Heart right ventricle (tissue), 16 donors: ENCODE measurements at regions not wholly inside any gene's neighbourhood (a gene's known extent, or its start where the extent isn't known, plus 50 kb on each side); places are given as distances from the start of the nearest gene placed in this dataset.

Experiments used
- ATAC-seq, 8 donors: fragments of 200-7000 bp; cut with Tn5 transposase; one replicate each; pipeline ENCODE4 v1.9.1; 2020; ENCODE audit warnings: mild to moderate bottlenecking in 8 of 8, moderate library complexity in 8 of 8, moderate number of reproducible peaks in 1 of 8
- DNase-seq, 2 donors: peaks; one replicate each; pipeline ENCODE4 v3.0.0-alpha.2; 2020
- H3K27ac ChIP-seq, 10 donors: fragments of 200-600 bp; sonication (generic) in 2 of 10; one replicate each; pipeline versions ENCODE4 v1.5.0 to v1.8.0; 2020 to 2022; ENCODE audit warnings: mild to moderate bottlenecking in 3 of 10
- H3K27me3 ChIP-seq, 7 donors: fragments of 200-600 bp; one replicate each; pipeline ENCODE4 v1.8.0; 2021 to 2022; ENCODE audit warnings: mild to moderate bottlenecking in 2 of 7
- H3K36me3 ChIP-seq, 9 donors: fragments of 200-600 bp; sonication (generic) in 1 of 9; one replicate each; pipeline versions ENCODE4 v1.5.0 to v1.8.0; 2020 to 2022; ENCODE audit warnings: mild to moderate bottlenecking in 2 of 9
- H3K4me1 ChIP-seq, 9 donors: fragments of 200-600 bp; sonication (generic) in 1 of 9; one replicate each; pipeline versions ENCODE4 v1.5.0 to v1.8.0; 2020 to 2022; ENCODE audit warnings: mild to moderate bottlenecking in 4 of 9
- H3K4me3 ChIP-seq, 10 donors: fragments of 200-600 bp; sonication (generic) in 2 of 10; one replicate each; pipeline versions ENCODE4 v1.5.0 to v1.8.0; 2020 to 2022; ENCODE audit warnings: mild to moderate bottlenecking in 7 of 10, moderate library complexity in 2 of 10
- H3K9me3 ChIP-seq, 11 donors: fragments of 200-600 bp in 10 of 11; sonication (generic) in 2 of 11; one replicate each; pipeline versions ENCODE4 v1.5.0 to v1.8.0; 2013 to 2022; ENCODE audit warnings: mild to moderate bottlenecking in 2 of 11, control low read depth in 1 of 11, moderate library complexity in 1 of 11
- WGBS, 2 donors: extraction: QIAGEN DNeasy Blood & Tissue Kit; methylation state at CpG; one replicate each; pipeline ENCODE4 v1.1.7; 2013; ENCODE audit warnings: inconsistent platforms in 1 of 2; 5-methylcytosine and 5-hydroxymethylcytosine counted together
- intact Hi-C, 10 donors: fragments of 100-400 bp; cut with DNase I; formaldehyde crosslinking; loops; one replicate each; pipeline versions ENCODE4 v1.11.1 to v1.14.2; 2022
- TF ChIP-seq, protein P1 (sequence below), 9 donors: fragments of 200-600 bp; sonication (generic) in 2 of 9; IDR thresholded peaks; one replicate each; pipeline versions ENCODE4 v1.5.0 to v1.8.0; 2021 to 2022; ENCODE audit warnings: antibody characterized with exemption in 9 of 9, mild to moderate bottlenecking in 5 of 9, moderate library complexity in 1 of 9
- donor health status: Arrhythmogenic right ventricular cardiomyopathy.
- donor health status: ischemic (EF 13 %, LVEDD 7.1; RV severe dilation, severe dysfunction).
- donor health status: healthy with polysubstance abuse.
- donor health status: DM: no; HTN: yes; CAD: no.
- donor health status: DM: no; HTN: no; CAD: no.
- donor health status: ischemic (EF 25% LVEDD 6.9; RV normal size, moderate dysfunction).
- donor health status: ischemic (EF 25% LVEDD 5.7; RV mildly dilated, moderate dysfunction).
- donor health status: healthy.
- donor health status: DM: yes; HTN: yes; CAD: no.
- donor health status: Ischemic cardiomyopathy.
- donor health status: ischemic (EF 35%, LVEDD 5.7; RV mildly dilated, moderate dysfunction).
- donor health status: nonischemic (EF 11% LVEDD 7.7; RV severe dilation, severe dysfunction).
- donor health status: DM: yes; HTN: yes; CAD: no.
- donor health status: PGD.
- donor health status: ischemic (EF 29% LVEDD 5.4; RV normal size, mild dysfunction).
- donor health status: nonischemic (EF 23%, LVEDD 6.1; RV moderate dilation, normal function).

DNA sequence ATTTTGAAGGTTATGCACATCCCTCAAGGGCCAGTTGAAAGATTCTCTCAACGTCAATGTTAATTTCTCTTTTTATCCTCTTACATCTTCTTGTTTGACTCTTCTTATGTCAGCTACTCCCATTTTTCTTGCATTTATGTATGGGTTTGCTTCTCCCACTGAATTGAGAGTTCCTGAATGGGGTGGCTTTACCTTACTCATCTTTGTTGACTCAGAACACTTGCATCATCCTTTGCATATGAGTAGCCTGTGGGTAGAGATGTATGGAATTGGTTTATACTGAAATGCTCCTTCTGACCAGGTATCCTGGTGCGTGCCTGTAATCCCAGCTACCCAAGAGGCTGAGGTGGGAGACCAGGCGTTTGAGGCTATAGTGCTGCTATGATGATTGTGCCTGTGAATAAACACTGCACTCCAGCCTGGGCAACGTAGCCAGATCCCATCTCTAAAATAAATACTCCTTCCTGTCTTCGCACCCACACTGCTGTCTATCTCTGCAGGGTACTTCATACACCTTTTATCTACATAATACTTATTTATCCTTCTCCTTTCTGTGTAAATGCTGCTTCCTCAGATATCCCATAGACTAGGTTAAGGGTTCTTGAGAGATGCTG is 123.6 kb upstream of the DPH6 start:
- Histone ChIP-seq H3K4me3 (no peak overlapping the region), H3K4me1 (peaks cover 4 to 82% (median 68%) of the 10 kb centered on the region in 9 donors), H3K27ac (peak overlapping the region in 5 of 10 donors; percentile 33 to 88 (median 78)), H3K9me3 (no peaks in the 10 kb centered on the region), H3K27me3 (no peaks in the 10 kb centered on the region), H3K36me3 (no peaks in the 10 kb centered on the region)
- intact Hi-C loops = loop anchor here in 5 of 10 donors (5.0 to 10.0 kb wide), 7 partner anchors 38 to 318 kb away; partner anchors contain the start of gene DPH6 (in 2 of the 5)
- ATAC-seq = no peak
- 94 to 96% methylated on average over 5 of the region's 5 CpGs for WGBS, 2 donors
- TF ChIP-seq, protein P1, sequence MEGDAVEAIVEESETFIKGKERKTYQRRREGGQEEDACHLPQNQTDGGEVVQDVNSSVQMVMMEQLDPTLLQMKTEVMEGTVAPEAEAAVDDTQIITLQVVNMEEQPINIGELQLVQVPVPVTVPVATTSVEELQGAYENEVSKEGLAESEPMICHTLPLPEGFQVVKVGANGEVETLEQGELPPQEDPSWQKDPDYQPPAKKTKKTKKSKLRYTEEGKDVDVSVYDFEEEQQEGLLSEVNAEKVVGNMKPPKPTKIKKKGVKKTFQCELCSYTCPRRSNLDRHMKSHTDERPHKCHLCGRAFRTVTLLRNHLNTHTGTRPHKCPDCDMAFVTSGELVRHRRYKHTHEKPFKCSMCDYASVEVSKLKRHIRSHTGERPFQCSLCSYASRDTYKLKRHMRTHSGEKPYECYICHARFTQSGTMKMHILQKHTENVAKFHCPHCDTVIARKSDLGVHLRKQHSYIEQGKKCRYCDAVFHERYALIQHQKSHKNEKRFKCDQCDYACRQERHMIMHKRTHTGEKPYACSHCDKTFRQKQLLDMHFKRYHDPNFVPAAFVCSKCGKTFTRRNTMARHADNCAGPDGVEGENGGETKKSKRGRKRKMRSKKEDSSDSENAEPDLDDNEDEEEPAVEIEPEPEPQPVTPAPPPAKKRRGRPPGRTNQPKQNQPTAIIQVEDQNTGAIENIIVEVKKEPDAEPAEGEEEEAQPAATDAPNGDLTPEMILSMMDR (IDR thresholded peaks at IDR 0.05) = no peak
- DNase-seq = no peak

DNA sequence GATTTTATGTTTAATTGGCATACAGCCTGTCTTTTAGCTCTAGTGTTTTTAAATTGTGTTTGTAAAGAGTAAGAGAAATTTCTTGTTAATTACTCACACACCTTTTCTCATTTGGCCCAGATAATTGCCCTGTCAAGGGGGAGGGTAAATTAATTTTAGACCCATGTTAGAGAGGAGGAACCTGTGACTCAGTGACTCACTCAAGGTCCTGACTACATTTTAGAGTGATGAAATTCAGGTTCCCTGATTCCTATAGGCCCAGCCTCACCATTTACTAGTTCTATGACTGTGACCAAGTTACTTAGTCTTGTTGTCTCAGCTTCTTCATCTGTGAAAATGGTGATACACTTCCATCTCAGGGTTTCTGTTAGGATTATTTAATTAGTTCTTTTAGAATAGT is 125.2 kb upstream of the DPH6 start:
- no peak for ATAC-seq
- TF ChIP-seq, protein P1 (IDR thresholded peaks at IDR 0.05) = no peak
- no peak for DNase-seq
- no peaks in the 10 kb centered on the region for H3K27me3 ChIP-seq
- intact Hi-C loops = loop anchor here in 3 of 10 donors (5.0 to 10.0 kb wide), 3 partner anchors 126 to 149 kb away; partner anchors contain the start of gene DPH6 (in 1 of the 3)
- no peaks in the 10 kb centered on the region for H3K36me3 ChIP-seq
- peaks cover 4 to 79% (median 69%) of the 10 kb centered on the region in 9 donors for H3K4me1 ChIP-seq
- peak overlapping the region in 1 of 10 donors; percentile 73 for H3K27ac ChIP-seq
- H3K9me3 ChIP-seq = no peaks in the 10 kb centered on the region
- H3K4me3 ChIP-seq = no peak overlapping the region

DNA sequence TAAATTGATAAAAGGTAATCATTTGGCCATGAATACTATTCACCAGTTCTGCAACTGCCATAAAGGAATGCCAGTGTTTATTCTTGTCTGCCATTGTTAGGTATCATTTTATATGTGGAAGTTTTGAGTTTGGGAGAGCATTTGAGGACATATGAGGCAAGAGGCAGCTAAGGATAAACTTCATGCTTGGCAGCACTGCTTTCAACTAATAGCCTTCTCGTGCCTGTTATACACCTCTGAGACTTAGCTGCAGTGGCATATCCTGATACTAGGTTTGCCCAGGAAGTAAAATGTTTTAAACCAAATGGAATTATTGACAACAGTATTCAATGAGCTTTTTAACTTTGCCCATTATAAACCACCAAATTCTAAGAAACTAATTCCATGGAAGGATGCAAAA is 126.0 kb upstream of the DPH6 start:
- TF ChIP-seq, protein P1 (IDR thresholded peaks at IDR 0.05) = no peak
- 27 to 40% methylated on average over 1 of the region's 1 CpG for WGBS, 2 donors
- Histone ChIP-seq H3K36me3 (no peaks in the 10 kb centered on the region), H3K27ac (peak overlapping the region in 6 of 10 donors; percentile 35 to 82 (median 60)), H3K9me3 (no peaks in the 10 kb centered on the region), H3K27me3 (no peaks in the 10 kb centered on the region), H3K4me3 (no peak overlapping the region), H3K4me1 (peaks cover 3 to 71% (median 61%) of the 10 kb centered on the region in 9 donors)
- intact Hi-C loops = loop anchor here in 3 of 10 donors (2.0 to 10.0 kb wide), 4 partner anchors 19 to 150 kb away; partner anchors contain the start of gene DPH6 (in 1 of the 3)
- ATAC-seq = peak in 3 of 8 donors; percentile 27 to 51 (median 39)
- no peak for DNase-seq

DNA sequence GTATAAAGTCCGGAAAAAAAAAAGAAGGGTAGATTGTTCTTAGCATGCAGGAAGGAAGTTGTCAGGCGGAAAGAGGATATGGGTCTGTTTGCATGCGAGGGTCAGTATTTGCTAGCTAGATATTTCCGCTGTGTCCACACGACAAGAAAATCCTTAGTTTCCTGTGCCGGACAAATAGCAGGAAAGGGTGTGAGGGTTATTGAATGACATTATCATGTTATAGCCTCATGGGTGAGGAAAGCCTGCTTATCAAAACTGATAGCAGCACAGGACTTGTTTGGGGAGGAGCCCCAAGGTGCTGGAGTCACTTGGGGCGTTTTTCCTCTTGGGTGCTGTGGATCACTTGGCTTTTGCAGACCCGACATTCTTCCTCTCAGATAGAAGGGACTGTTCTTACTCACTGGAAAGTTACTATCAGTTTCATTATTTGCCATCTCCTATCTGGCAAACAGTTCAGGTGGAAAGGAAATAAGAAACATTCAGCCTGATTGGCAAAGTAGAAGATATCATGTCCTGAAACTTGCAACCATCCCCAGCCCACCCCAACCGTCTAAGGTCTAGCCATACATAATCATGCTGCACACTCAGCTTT is 127.2 kb upstream of the DPH6 start:
- peak in 1 of 2 donors; percentile 25 for DNase-seq
- ATAC-seq = peak; percentile 80 to 90 (median 85)
- Histone ChIP-seq H3K4me3 (peak overlapping the region in 2 of 10 donors; percentile 10 to 11), H3K36me3 (no peaks in the 10 kb centered on the region), H3K4me1 (peaks cover 0 to 59% (median 49%) of the 10 kb centered on the region in 9 donors), H3K9me3 (no peaks in the 10 kb centered on the region), H3K27me3 (no peaks in the 10 kb centered on the region), H3K27ac (peak overlapping the region in 9 of 10 donors; percentile 2 to 82 (median 61))
- TF ChIP-seq, protein P1 (IDR thresholded peaks at IDR 0.05) = no peak
- intact Hi-C loops = loop anchor here in 3 of 10 donors (2.0 to 10.0 kb wide), 4 partner anchors 18 to 151 kb away; partner anchors contain the start of gene DPH6 (in 1 of the 3)
- WGBS, 2 donors = 17 to 23% methylated on average over 9 of the region's 9 CpGs
